ENCODE measurements at regions not wholly inside any gene's neighbourhood (a gene's known extent, or its start where the extent isn't known, plus 50 kb on each side); places are given as distances from the start of the nearest gene placed in this dataset.

DNA sequence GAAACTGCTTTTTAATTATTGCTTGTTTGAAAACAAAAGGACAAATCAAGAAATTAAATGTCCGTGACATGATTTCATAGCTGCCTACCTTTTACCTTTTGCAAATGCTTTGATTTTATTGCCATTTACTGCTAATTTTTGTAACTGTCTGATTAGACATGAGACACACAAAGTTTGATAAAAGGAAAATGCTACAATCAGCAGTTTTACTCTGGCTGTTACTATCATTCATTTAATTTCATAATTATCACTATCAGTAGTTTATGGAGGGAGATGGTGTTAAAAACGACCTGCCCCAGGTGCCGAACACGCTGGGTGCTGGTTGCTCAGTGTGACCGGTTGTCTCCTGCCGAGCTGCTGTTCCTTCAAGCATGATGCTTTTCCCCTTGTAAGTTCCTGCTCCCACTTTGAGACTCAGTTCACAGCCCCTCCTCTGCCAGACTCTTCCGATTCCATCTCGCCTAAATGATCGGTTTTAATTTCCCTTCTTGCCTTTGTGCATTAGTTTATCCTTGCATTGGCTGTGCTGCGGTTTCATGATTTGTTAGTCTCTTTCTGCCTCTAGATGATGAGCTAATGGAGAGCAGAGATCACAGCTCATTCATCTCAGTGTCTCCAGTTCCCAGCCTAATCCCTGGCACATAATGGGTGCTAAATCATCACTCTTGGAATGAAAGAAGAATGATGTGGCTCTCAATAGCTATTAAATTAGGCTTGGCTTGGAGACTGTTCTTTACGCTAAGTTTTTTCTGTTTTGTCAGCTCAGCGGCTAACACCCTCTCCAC lies 110.6 kb downstream of the PFKFB3 start:
- TF ChIP-seq CTCF (IDR thresholded peaks at IDR 0.05; ENCODE audit: borderline replicate concordance, extremely low read depth, insufficient read depth): no peak
- no peaks in the 10 kb centered on the region for H3K9me3 ChIP-seq (ENCODE audit: control insufficient read depth in 2 of 3, insufficient read depth in 1 of 3, low read length in 3 of 3)
- no peak overlapping the region for H3K27ac ChIP-seq (ENCODE audit: low read depth in 2 of 2, low read length in 2 of 2)
- no peak overlapping the region for H3K4me3 ChIP-seq (ENCODE audit: low read length in 3 of 3)
- H3K9ac ChIP-seq (ENCODE audit: low read length in 3 of 3): no peak overlapping the region
- no peak for DNase-seq
- intact Hi-C loops (cut with DNase I): no loop called here
- H3K36me3 ChIP-seq (ENCODE audit: control insufficient read depth in 2 of 3, insufficient read depth in 3 of 3, low read length in 3 of 3): no peaks in the 10 kb centered on the region
- H3K27me3 ChIP-seq (ENCODE audit: control insufficient read depth, insufficient read depth, low read length): no peaks in the 10 kb centered on the region
- FAIRE-seq: no peak
- no peaks in the 10 kb centered on the region for H3K4me1 ChIP-seq (ENCODE audit: control insufficient read depth in 2 of 3, insufficient read depth in 2 of 3, low read depth in 1 of 3, low read length in 3 of 3)

- DNase-seq: peak in 3 of 5 donors; percentile 46 to 60 (median 54)
- intact Hi-C loops (cut with DNase I): no loop called here
These were observed 112.0 kb downstream of the PFKFB3 start for GRCh38 chr10:6314620-6315205.

GRCh38 chr10:6319119-6319518 lies 116.4 kb downstream of the PFKFB3 start:
- no peak for TF ChIP-seq CTCF (IDR thresholded peaks at IDR 0.05; ENCODE audit: borderline replicate concordance, extremely low read depth, insufficient read depth)
- FAIRE-seq (no peak), DNase-seq (no peak)
- peaks cover 0 to 2% (median 0%) of the 10 kb centered on the region in 3 donors for H3K4me1 ChIP-seq (ENCODE audit: control insufficient read depth in 2 of 3, insufficient read depth in 2 of 3, low read depth in 1 of 3, low read length in 3 of 3)
- H3K9ac ChIP-seq (ENCODE audit: low read length in 3 of 3): no peak overlapping the region
- H3K27me3 ChIP-seq (ENCODE audit: control insufficient read depth, insufficient read depth, low read length): no peaks in the 10 kb centered on the region
- H3K4me3 ChIP-seq (ENCODE audit: low read length in 3 of 3): no peak overlapping the region
- no peaks in the 10 kb centered on the region for H3K36me3 ChIP-seq (ENCODE audit: control insufficient read depth in 2 of 3, insufficient read depth in 3 of 3, low read length in 3 of 3)
- H3K9me3 ChIP-seq (ENCODE audit: control insufficient read depth in 2 of 3, insufficient read depth in 1 of 3, low read length in 3 of 3): no peaks in the 10 kb centered on the region
- intact Hi-C loops (cut with DNase I): no loop called here
- no peak overlapping the region for H3K27ac ChIP-seq (ENCODE audit: low read depth in 2 of 2, low read length in 2 of 2)

More at GRCh38 chr10:6314620-6315205, 112.0 kb downstream of the PFKFB3 start:
- Histone ChIP-seq H3K27me3 (ENCODE audit: control insufficient read depth, insufficient read depth, low read length) (no peaks in the 10 kb centered on the region), H3K9ac (ENCODE audit: low read length in 3 of 3) (no peak overlapping the region), H3K9me3 (ENCODE audit: control insufficient read depth in 2 of 3, insufficient read depth in 1 of 3, low read length in 3 of 3) (no peaks in the 10 kb centered on the region), H3K27ac (ENCODE audit: low read depth in 2 of 2, low read length in 2 of 2) (no peak overlapping the region), H3K36me3 (ENCODE audit: control insufficient read depth in 2 of 3, insufficient read depth in 3 of 3, low read length in 3 of 3) (no peaks in the 10 kb centered on the region), H3K4me3 (ENCODE audit: low read length in 3 of 3) (no peak overlapping the region), H3K4me1 (ENCODE audit: control insufficient read depth in 2 of 3, insufficient read depth in 2 of 3, low read depth in 1 of 3, low read length in 3 of 3) (no peaks in the 10 kb centered on the region)
- no peak for FAIRE-seq
- TF ChIP-seq CTCF (IDR thresholded peaks at IDR 0.05; ENCODE audit: borderline replicate concordance, extremely low read depth, insufficient read depth): no peak

Measured in kidney (tissue), 13 donors.